Right lobe of liver (tissue), 4 donors: ENCODE measurements at regions not wholly inside any gene's neighbourhood (a gene's known extent, or its start where the extent isn't known, plus 50 kb on each side); places are given as distances from the start of the nearest gene placed in this dataset.

Experiments used
- CTCF ChIP-seq, 4 donors: fragments of 200-600 bp in 3 of 4; fragments of 450-650 bp in 1 of 4; IDR thresholded peaks; one replicate each; pipeline versions ENCODE4 v1.5.1 to v1.8.0; 2016 to 2022; ENCODE audit warnings: antibody characterized with exemption in 4 of 4, mild to moderate bottlenecking in 2 of 4
- POLR2A ChIP-seq: fragments of 450-650 bp; IDR thresholded peaks from one replicate; pipeline ENCODE4 v1.6.1; 2017; ENCODE audit warnings: antibody characterized with exemption, mild to moderate bottlenecking
- donor health status: DM: no; HTN: no; CAD: no.
- donor health status: DM: no; HTN: no; CAD: no.
- donor health status: DM: no; HTN: yes; CAD: no.

GRCh38 chr1:232131715-232132391 is 498.1 kb downstream of the SIPA1L2 start:
- TF ChIP-seq CTCF (IDR thresholded peaks at IDR 0.05) (no peak), POLR2A (no peak)
